Skeletal muscle cell (primary cell): ENCODE measurements at regions not wholly inside any gene's neighbourhood (a gene's known extent, or its start where the extent isn't known, plus 50 kb on each side); places are given as distances from the start of the nearest gene placed in this dataset.
A peak's percentile ranks its signal among the peaks of the same experiment; 100 is the strongest.
"Not testable (repeated sequence)": the region's sequence is repeated elsewhere in the genome, so short reads cannot be mapped to it uniquely, and the experiment has no call there.

Source experiments
- DNase-seq: peaks from one replicate; pipeline ENCODE4 v3.0.0-alpha.2; 2010; ENCODE audit warnings: low read depth
- H3K4me3 ChIP-seq: 2 replicates; pipeline ENCODE4 v1.5.1; 2011; ENCODE audit warnings: low read depth, mild to moderate bottlenecking, control low read depth, low read length, moderate library complexity

DNA sequence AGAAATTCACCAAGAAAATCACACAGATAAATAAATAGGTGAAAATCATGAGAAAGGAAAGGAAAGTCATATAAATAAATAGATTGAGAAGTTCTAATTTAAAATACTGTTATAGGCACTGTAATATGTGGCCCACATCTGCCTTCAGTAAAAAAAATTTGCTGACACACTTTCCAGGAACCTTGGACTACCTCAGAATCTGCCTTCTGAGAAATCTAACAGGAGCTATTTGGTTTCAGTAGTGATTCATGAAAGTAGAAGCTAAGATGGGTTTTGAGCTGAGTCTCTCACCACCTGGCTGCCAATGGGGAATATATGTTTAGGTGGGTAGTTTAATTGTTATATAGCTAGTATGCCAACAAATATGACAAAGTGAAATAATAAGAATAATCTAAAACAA, 810.0 kb downstream of the RAB28 start:
- H3K4me3 ChIP-seq: no peak overlapping the region
- DNase-seq: no peak

DNA sequence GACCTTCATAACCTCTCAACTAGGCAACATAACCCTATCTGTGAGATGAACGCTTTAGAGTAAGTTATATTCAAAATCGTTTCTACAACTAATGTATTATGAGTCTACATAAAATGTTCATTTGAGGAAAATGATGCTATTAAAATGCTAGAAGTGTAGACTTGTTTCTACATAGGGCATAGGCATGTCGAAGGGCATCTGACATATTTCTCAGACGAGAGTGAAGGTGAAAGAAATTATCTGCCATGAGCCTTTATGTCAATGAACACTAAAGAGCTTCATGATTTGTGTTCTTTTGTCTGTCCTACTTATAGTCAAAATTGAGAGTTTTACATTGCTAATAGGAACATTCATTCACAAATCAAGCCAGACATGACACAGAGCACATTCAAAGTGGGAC, 811.8 kb downstream of the RAB28 start:
- no peak overlapping the region for H3K4me3 ChIP-seq
- DNase-seq: no peak

DNA sequence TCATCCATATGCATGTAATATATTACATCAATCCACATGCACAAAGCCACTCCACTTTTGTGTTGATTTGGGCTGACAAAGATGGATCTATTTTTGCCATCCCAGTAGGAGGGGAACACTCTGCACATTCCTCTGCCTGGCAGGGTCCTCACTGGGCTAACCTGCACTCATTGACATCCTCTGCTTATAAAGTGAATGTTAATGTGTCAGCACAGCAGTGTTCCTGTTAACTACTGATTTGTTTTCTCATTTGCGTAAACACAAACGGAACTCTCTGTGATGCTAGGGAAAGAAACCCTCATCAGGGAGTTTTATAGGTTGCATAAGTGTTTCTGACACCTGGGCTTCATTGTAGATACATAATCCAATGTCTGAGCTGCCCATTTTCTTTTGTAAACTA, 826.0 kb downstream of the RAB28 start:
- no peak for DNase-seq
- H3K4me3 ChIP-seq: no peak overlapping the region

DNA sequence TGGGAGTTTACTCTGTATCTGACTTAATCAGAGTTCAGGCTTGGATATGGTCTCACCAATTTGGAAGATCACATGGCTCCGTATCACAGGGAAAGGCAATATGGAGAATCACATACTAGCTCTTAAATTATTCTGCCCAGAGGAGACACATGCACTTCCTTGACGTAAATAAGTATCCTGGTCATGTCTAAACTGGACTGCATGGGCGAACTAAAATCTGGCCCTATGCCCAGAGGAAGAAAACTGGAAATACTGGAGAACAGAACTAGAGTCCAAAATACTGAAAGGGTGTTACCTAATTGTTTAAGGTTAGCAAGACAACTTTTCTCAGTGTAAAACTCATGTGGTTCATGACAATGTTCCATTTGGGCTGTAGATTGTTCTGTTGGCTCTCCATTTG, 832.3 kb downstream of the RAB28 start:
- no peak overlapping the region for H3K4me3 ChIP-seq
- DNase-seq: no peak

DNA sequence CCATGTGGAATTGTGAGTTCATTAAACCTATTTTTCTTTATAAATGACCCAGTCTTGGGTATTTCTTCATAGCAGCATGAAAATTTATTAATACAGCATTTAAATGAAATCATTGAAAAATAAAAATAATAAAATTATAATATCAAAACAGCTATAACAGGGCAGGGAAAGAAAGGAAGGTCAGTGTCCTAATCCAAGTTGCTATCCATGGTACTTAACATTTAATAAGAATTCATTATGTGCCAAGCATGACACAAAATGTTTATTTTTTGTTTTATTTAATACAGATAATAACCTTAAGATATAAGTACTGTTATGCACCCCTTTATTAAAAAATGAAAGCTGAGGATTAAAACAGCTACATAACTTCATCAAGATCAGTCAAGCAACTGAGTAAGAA, 838.4 kb downstream of the RAB28 start:
- DNase-seq: no peak
- no peak overlapping the region for H3K4me3 ChIP-seq

DNA sequence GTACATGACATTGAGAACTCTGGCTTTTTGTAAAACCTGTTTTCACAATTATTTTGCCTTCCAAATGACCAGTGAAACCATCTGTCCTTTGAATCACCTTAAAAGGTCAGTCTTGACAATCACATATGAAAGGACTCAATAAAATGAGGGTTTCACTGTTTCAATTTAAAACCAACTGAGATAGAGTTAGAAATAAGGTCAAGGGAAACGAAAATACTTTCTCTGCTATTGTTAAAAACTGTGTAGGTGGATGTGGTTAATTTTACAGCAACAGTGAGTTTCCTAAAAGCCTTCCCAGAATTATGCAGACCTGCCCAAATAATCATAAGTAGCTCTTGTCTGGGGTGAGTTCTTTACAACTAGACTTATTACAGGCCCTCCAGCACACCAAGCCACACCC, 839.9 kb downstream of the RAB28 start:
- no peak for DNase-seq
- H3K4me3 ChIP-seq: no peak overlapping the region

DNA sequence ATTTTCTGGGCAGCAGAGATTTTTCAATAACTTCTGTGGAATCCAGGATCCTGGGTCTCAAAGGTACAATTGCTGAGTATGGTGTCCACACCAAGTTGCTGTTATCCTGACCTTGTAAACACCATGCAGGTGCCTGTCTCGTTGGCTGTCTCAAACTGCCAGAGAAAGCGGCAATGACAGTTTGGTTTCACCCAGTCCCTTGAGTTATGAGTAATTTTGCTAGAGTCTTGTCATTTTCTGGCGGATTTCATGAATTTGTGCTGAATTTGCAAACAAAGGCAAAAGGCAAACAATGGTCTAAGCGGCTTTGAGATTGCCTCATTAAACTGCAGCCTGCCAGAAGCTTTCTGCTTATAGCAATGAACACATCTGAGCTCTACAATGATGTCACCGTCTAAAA, 847.9 kb downstream of the RAB28 start:
- no peak overlapping the region for H3K4me3 ChIP-seq
- DNase-seq: no peak

DNA sequence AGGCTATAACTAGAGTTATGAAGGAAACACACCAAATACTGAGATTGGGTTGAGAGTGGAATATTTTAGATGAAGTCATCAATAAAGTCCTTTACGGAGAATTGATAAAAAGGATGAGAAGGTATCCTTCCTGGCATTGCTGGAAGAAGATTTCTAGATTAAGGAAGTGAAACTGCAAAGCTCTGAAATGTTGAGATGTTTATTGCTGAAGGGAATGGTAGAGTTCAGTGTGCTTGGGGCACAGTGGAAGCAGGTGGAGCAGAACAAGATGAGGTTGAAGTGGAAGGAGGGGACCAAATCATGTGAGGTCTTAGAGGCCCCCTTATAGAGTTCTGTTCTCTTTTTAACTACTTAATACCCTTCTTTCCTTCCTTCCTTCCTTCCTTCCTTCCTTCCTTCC, 848.5 kb downstream of the RAB28 start:
- no peak overlapping the region for H3K4me3 ChIP-seq
- DNase-seq: no peak

DNA sequence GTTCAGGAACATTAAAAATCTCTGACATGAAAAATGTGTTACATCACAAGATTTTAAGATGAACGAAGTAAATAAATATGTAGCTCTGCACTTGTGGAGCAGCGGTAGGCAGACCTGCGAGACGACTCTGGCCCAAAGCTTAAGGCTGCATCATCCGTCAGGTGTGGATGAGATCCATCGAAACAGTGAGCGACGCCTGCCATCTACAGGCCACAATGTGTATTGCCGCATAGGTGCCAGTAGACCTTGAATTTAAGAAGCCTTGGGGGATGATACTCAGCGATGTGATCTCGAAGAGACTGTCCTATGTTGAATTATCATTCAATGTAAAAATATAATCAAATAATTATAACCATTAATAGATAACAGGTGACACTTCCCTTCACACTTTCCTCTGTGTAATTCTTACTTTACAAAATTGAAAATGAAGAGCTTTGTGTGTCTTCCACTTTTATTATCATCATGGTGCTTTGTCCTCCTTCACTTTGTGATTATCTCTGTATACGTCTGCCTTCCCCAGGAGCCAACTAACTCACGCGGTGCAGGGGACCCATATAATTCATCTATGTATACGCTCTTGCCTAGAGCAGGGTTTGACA, 851.0 kb downstream of the RAB28 start:
- no peak overlapping the region for H3K4me3 ChIP-seq
- peak; percentile 15 for DNase-seq

DNA sequence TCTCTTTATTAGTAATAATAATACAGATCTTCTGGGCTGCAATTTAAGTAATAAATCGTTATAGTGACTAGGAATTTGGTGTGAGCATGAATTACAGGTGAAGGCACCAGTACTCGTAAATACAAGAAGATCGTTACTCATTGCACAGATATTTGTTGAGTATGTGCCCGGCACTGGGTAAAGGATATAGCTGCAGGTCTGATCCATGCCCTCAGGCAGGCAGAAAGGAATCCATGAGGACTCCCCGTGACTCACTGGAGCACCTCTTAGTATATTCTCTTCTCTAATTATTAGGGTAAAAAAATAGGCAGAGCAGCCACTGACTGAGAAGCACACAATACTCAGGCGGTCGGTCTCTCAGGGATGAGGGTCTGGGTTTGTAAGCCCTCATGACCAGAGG, 868.3 kb downstream of the RAB28 start:
- H3K4me3 ChIP-seq: no peak overlapping the region
- DNase-seq: no peak

DNA sequence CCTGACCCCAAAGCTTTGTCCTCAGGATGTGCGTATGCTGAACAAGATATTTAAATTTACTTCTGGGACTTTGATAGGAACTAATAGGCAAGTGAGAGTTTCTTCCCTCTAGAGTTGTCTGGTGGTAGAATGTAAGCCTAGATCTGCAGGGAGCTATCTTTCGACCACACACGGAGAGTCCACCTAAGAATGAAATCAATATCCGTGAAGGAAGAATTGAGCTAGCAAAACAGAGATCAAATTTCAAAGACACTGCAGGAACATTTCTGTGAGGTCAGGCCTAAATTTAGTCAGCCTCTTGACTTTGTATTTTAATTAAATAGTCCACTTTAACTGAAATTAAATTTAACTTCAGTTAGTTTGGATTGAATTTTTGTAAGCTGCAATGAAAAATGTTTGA, 871.3 kb downstream of the RAB28 start:
- DNase-seq: no peak
- H3K4me3 ChIP-seq: no peak overlapping the region

DNA sequence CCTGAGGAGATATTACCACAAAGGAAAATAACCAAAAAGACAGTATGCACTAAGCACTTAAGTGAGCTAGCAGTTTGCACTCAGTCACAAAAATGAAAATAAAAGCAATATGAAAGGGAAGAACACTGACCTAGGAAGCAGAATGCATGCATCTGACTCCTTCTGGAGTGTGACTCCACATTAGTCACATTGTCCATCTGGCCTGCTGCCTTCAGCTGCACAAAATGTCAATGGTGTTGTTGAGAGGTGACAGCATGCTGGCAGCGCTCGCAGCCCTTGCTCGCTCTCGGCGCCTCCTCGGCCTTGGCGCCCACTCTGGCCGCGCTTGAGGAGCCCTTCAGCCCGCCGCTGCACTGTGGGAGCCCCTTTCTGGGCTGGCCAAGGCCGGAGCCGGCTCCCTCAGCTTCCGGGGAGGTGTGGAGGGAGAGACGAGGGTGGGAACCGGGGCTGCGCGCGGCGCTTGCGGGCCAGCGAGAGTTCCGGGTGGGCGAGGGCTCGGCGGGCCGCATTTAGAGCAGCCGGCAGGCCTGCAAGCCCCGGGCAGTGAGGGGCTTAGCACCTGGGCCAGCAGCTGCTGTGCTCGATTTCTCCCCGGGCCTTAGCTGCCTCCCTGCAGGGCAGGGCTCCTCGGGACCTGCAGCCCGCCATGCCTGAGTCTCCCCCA, 874.8 kb downstream of the RAB28 start:
- H3K4me3 ChIP-seq, DNase-seq: not testable (repeated sequence)

DNA sequence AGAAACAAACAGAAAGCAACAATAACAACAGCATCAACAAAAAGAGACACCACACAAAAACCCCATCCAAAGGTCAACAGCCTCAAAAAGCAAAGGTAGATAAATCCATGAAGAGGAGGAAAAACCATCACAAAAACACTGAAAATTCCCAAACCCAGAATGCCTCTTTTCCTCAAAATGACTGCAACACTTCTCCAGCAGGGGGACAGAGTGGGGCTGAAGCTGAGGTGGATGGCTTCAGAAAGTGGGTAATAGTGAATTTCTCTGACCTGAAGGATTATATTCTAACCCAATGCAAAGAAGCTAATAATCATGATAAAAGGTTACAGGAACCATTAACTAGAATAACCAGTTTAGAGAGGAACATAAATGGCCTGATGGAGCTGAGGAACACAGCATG, 888.2 kb downstream of the RAB28 start:
- no peak overlapping the region for H3K4me3 ChIP-seq
- DNase-seq: no peak

DNA sequence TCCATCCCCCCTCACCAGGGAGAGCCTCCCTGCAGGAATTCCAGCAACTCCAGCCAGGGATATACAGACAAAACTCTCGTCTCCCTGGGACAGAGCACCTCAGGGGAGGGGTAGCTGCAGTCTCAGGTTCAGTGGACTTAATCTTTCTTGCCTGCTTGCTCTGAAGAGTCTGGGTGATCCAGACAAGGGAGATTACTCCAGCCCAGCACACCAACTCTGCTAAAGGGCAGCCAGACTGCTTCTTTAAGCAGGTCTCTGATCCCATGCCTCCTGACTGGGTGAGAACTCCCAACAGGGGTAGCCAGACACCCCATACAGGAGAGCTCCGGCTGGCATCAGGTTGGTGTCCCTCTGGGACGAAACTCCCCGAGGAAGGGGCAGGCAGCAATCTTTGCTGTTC, 888.7 kb downstream of the RAB28 start:
- no peak overlapping the region for H3K4me3 ChIP-seq
- DNase-seq: no peak

DNA sequence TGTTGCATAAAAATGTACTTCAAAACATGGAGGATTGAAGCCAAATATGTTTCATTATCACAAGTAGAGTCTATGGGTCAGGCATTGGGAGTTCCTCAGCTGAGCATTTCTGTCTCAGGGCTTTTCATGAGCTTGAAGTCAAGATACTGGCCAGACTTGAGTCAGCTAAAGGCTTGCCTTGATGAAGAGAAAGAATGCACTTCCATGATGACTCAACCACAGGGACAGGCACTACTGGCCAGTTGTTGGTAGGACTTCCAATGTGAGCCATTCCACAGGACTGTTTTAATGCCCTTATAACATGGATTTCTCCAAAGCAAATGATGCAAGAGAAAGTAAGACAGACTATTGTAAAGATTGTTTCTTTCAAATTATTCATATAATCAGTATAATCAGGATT, 895.6 kb downstream of the RAB28 start:
- DNase-seq: peak; percentile 44

DNA sequence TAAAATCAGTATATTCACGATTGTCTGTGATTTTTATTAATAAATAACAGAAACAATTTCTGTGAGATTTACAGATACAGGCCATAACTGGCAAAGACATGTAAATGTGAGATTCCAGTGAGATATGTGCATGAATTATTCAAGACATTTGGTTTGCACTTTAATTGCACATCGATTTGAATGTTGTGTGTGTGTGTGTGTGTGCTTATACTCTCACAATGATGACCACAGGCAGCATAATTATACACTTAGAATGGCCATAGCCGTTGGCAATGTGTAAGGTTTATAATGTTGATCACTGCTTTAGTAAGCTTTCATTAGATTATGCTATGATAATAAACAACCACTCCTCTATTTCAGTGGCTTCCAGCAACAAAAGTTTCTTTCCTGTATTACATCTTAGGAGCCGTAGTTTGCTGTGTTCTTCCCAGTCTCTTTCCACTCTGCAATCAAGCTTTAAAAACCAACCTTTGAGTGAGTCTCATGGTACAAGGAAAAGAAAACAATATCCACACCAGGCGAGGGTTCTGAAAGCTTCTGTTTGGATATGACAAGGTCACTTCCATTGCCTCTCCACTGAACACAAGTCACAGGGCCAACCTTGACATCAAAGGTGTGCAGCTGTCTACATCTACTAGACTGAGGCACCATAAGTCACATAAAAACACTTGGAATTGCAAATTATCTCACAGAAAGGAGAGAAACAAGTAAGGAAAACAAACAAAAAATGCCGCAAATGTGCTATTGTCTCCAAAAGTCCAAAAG, 897.7 kb downstream of the RAB28 start:
- DNase-seq: no peak

More for the DNA sequence above, 895.6 kb downstream of the RAB28 start:
- no peak overlapping the region for H3K4me3 ChIP-seq

DNA sequence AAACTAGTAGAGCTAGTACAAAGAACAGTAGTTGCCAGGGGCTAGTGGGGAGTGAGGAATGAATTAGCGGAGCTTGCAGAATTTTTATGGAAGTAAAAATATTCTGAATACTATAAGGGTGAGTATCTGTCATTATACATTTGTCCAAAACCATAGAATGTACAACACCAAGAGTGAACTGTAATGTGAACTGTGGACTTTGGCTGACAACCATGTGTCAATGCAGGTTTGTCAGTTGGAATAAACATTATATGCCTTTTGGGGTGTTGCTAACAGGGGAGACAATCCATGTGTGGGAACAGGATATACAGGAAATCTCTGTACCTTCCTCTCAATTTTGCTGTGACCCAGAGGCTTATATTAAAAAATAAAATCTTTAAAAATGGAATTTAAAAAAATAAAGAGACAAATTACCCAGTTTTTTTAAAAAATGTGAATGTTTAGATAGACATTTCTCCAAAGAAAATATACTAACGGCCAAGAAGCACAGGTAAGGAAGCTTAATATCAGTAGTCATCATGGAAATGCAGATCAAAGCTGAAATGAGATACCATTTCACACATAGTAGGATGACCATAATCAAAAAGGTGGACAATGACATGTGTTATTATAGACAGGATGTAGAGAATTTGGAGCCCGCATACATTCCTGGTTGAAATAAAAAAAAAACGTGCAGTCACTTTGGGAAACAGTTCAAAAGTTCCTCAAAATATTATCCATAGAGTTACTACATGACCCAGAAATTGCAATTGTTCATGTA, 899.8 kb downstream of the RAB28 start:
- no peak for DNase-seq
- H3K4me3 ChIP-seq: no peak overlapping the region

More for the DNA sequence above, 897.7 kb downstream of the RAB28 start:
- no peak overlapping the region for H3K4me3 ChIP-seq

DNA sequence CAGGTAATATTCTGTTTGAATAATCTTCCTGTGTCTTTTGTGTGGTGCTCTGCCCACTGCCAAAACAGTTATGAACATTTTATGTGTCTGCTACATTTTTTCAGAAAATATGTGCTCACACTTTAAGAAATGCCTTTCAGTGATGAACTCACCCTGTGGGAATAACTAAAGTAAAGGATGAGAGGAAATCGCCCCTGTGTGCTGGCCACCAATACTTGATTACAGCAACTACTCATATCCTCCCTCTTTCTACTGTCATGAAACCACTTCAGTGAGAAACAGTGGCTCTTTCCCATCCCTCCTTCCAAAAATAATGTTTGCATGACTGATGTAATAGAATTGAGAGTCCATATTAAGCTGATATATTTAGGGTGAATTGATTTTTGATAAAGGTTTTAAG, 900.9 kb downstream of the RAB28 start:
- peak; percentile 36 for DNase-seq
- H3K4me3 ChIP-seq: no peak overlapping the region

DNA sequence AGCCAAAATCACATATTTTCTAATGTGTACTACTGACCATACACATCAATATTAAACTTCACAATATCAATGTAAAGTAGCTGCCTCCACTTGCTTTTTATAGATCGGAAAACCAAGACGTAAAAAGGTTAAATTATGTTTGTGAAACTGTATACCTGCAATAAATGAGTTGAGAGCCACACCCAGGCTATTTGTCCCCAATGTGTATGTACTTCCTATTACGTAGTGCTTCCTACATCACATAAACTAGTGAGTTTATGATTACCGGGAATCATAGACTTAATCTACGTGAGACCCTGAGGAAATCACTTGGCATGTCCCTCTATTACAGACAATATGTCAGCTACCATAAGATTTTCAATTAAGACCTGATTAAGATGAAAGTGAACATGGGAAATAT, 903.4 kb downstream of the RAB28 start:
- DNase-seq: no peak
- no peak overlapping the region for H3K4me3 ChIP-seq

DNA sequence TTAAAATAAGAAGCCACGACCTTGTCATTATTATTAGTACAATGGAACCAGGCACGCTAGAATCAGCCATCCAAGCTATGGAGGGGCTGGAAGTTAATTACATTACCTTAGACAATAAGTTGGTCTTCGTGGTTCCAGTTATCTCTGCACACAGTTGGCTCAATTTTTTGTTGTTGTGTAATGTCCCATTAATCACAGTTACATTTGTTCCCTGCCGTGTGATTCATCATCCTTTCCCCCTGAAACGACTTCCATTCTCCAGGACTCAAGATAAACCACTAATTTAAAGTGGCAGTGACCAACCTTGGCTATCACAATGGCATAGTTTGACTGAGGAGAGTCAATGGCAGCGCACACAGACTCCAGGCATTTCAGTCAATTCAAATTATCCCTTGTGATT, 905.0 kb downstream of the RAB28 start:
- no peak for DNase-seq
- H3K4me3 ChIP-seq: no peak overlapping the region
